HCT116 (cell line): ENCODE measurements at regions not wholly inside any gene's neighbourhood (a gene's known extent, or its start where the extent isn't known, plus 50 kb on each side); places are given as distances from the start of the nearest gene placed in this dataset.

ENCODE experiments used
- CEBPB ChIP-seq: IDR thresholded peaks from 2 replicates; pipeline ENCODE4 v1.6.1; 2012; ENCODE audit warnings: low read depth
- CTCF ChIP-seq, 3 experiments: fragments of 200-600 bp in 1 of 3; sonication (generic) in 1 of 3; IDR thresholded peaks in 2 of 3; conservative IDR thresholded peaks in 1 of 3; 2 replicates each; pipeline ENCODE4 v1.5.1; 2012 to 2017; ENCODE audit warnings: low read depth in 2 of 3, low read length in 2 of 3, antibody characterized with exemption in 1 of 3, borderline replicate concordance in 1 of 3, control low read depth in 1 of 3, mild to moderate bottlenecking in 1 of 3, mixed read lengths in 1 of 3, mixed run types in 1 of 3, moderate library complexity in 1 of 3; ENCODE audit not compliant: insufficient read depth in 1 of 3
- ELF1 ChIP-seq: IDR thresholded peaks from 2 replicates; pipeline ENCODE4 v1.6.1; 2012; ENCODE audit warnings: low read depth, borderline replicate concordance
- EZH2 ChIP-seq: fragments of 200-600 bp; sonication (generic); IDR thresholded peaks from 2 replicates; pipeline ENCODE4 v1.6.1; 2017; ENCODE audit warnings: antibody characterized with exemption, mixed run types
- JUND ChIP-seq: IDR thresholded peaks from 2 replicates; pipeline ENCODE4 v1.6.1; 2012
- POLR2A ChIP-seq: IDR thresholded peaks from 2 replicates; pipeline ENCODE4 v1.7.0; 2011; ENCODE audit warnings: borderline replicate concordance; ENCODE audit not compliant: insufficient read depth, insufficient read length; ENCODE audit errors: extremely low read depth
- POLR2AphosphoS5 ChIP-seq: IDR thresholded peaks from 2 replicates; pipeline ENCODE4 v1.6.1; 2011; ENCODE audit warnings: mild to moderate bottlenecking, low read depth, low read length, moderate library complexity
- RAD21 ChIP-seq: IDR thresholded peaks from 2 replicates; pipeline ENCODE4 v1.6.1; 2012; ENCODE audit warnings: low read depth, mild to moderate bottlenecking
- SIN3A ChIP-seq: IDR thresholded peaks from 2 replicates; pipeline ENCODE4 v1.6.1; 2012; ENCODE audit warnings: low read depth
- SP1 ChIP-seq: IDR thresholded peaks from 2 replicates; pipeline ENCODE4 v1.6.1; 2012; ENCODE audit warnings: low read depth
- TCF7L2 ChIP-seq: IDR thresholded peaks from 2 replicates; pipeline ENCODE4 v1.7.0; 2011; ENCODE audit warnings: borderline replicate concordance, inconsistent platforms; ENCODE audit not compliant: insufficient read depth, insufficient read length; ENCODE audit errors: extremely low read depth
- TF ChIP-seq, protein P1 (sequence below): IDR thresholded peaks from 2 replicates; pipeline ENCODE4 v1.6.1; 2012
- TF ChIP-seq, protein P2 (sequence below): IDR thresholded peaks from 2 replicates; pipeline ENCODE4 v1.6.1; 2012

DNA sequence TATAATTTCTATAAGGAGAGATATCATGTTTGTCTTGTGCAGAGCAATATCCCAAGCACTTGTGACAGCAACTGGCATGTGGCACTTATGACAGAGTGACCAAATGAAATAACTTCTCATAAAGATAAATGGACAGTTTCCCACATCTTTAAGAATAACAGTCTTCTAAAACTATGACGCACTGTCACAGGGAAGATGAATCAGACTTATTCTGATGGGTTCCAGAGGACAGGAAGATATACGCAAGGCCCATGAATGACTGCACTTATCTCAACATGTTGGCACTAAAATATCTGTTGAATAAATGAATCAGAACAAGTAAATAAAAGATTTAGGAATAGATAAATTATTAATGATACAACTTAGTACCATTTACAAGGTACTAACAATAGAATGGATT is 465.8 kb upstream of the SYT1 start:
- TF ChIP-seq CTCF (IDR thresholded peaks at IDR 0.05 in 2 of 3, conservative IDR thresholded peaks at IDR 0.05 in 1 of 3; ENCODE audit: borderline replicate concordance in 1 of 3, insufficient read depth in 1 of 3, low read depth in 2 of 3, low read length in 2 of 3) = no peak
- TF ChIP-seq, protein P1, sequence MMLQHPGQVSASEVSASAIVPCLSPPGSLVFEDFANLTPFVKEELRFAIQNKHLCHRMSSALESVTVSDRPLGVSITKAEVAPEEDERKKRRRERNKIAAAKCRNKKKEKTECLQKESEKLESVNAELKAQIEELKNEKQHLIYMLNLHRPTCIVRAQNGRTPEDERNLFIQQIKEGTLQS = no peak
- TF ChIP-seq JUND = no peak
- TF ChIP-seq, protein P2, sequence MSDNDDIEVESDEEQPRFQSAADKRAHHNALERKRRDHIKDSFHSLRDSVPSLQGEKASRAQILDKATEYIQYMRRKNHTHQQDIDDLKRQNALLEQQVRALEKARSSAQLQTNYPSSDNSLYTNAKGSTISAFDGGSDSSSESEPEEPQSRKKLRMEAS = no peak
- TF ChIP-seq RAD21 = no peak
- no peak for TF ChIP-seq SP1
- no peak for TF ChIP-seq CEBPB
- TF ChIP-seq TCF7L2 = no peak
- TF ChIP-seq EZH2 = no peak
- no peak for TF ChIP-seq POLR2AphosphoS5
- no peak for TF ChIP-seq POLR2A
- TF ChIP-seq SIN3A = no peak
- TF ChIP-seq ELF1 = no peak
